ENCODE measurements at regions not wholly inside any gene's neighbourhood (a gene's known extent, or its start where the extent isn't known, plus 50 kb on each side); places are given as distances from the start of the nearest gene placed in this dataset.
"Not testable (repeated sequence)": the region's sequence is repeated elsewhere in the genome, so short reads cannot be mapped to it uniquely, and the experiment has no call there.

DNA sequence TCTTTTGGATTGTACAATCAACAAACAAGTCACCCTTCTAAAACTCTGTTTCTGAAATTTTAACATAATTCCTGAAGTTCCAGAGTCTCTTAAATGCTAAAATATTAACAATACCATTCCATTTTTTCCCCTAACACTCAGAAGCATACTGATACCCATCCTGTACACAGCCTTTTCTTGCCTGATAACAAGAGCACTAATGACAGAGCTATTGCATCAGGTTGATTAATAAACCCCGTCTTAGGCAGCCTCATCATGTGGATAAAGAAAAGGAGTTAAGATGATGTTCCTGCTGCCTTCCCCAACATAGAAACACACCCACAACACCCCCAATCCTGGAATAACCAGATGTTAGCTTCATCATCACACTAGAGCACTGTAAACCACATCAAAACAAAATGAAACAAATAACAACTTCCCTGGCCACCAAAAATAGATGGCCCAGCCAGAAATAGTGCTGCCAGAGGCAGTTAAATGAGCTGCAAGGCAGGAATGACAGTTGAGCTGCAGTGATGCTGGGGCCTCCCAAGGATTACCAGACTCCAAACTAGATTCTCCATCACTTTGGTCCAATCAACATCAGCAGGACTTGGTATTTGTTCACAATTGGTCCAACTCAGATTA lies 93.8 kb upstream of the NBPF26 start:
- H3K9me3 Mint-ChIP-seq; intact Hi-C loops (cut with micrococcal nuclease); H3K4me1 Mint-ChIP-seq (ENCODE audit: low read depth); DNase-seq; H3K36me3 Mint-ChIP-seq (ENCODE audit: low read depth); CTCF ChIA-PET; H3K4me3 Mint-ChIP-seq; H3K27me3 Mint-ChIP-seq (ENCODE audit: low read depth); H3K27ac Mint-ChIP-seq: not testable (repeated sequence)

DNA sequence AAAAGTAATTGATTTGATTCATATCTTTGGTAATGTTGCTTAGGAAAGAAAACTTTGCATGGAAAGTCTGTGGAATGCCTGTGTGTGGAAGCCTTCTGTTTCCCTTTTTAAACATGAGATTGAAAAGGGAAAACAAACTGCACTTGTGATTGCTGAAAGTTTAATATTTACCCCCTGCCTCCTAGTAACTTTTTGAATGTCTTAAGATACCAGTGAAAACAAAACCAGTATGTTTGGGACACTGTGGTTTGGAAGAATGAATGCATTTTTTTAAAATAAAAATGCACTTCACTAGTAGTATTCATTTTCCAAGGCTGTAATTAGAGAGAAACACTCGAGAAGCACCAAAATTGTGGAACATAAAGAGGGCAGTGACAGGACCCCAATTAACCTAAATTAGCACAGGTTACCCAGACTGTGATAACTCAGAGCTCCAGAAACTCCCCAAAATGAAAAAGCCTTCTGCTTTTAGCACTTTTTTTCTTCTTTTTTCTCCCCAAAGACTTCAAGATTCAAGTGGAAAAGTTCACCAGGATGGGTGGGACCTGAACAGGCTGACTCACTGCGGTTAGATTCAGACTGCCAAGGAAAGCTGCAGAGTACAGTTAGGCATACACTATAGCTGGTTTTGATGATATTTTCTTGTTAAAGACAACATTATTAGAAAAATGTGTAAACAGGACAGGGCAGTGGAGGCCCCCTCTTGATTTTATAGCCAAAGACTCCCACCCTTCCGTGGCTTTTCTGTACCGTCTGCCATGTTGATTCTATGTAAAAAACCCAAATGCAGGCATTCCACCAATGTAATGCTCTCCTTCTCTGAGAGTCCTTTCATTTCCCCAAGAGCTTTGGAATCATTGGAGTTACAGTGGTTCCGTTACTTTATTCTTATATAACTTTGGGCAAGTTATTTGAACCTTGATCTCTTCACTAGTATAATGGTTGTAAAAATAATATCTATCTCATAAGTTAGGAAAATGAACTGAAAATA lies 88.6 kb upstream of the NBPF26 start:
- H3K4me3 Mint-ChIP-seq; H3K36me3 Mint-ChIP-seq (ENCODE audit: low read depth); intact Hi-C loops (cut with micrococcal nuclease); H3K4me1 Mint-ChIP-seq (ENCODE audit: low read depth); DNase-seq; H3K27me3 Mint-ChIP-seq (ENCODE audit: low read depth); CTCF ChIA-PET; H3K27ac Mint-ChIP-seq; H3K9me3 Mint-ChIP-seq: not testable (repeated sequence)

DNA sequence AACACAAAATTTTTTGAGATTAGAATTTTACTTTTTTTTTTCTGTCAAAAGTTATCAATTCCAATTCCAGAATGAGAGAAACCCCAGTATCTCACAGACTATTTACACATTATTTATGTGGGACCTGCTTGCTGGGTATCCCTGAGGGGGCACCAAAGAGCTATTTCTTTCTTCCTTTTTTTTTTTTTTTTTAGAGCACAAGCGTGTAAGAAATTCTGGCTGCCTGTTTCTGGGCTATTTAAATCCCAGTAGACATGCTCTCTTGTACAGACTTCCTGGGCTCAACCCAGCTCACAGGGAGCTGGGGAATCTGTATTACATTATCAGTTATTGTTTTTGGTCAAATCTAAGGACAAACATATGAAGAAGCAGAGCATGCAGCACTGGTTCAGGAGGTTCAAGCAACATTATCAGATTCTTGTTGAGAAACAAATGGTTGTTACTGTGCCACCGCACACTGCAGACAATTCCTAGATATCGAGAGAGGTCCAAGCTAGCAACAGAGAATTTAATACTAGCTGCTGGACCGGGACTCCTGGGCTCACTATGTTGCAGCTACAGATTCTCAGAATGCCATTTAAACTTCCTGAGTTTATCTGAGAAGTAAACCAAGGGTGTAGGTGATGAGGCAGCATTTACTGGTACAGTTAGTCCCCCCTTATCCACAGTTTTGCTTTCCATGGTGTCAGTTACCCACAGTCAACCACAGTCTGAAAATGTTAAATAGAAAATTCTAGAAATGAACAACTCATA lies 83.3 kb upstream of the NBPF26 start:
- H3K27me3 Mint-ChIP-seq (ENCODE audit: low read depth); intact Hi-C loops (cut with micrococcal nuclease); H3K4me1 Mint-ChIP-seq (ENCODE audit: low read depth); DNase-seq; H3K27ac Mint-ChIP-seq; CTCF ChIA-PET; H3K4me3 Mint-ChIP-seq; H3K9me3 Mint-ChIP-seq; H3K36me3 Mint-ChIP-seq (ENCODE audit: low read depth): not testable (repeated sequence)

DNA sequence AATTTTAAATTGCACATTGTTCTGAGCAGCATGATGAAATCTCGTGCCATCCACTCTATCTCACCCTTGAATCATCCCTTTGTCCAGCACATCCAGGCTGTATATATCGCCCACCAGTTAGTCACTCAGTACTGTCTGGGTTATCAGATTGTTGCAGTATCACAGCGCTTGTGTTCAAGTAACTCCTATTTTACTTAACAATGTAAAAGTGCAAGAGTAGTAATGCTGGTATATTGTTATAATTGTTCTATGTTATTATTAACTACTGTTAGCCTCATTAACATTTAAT lies 82.8 kb upstream of the NBPF26 start:
- intact Hi-C loops (cut with micrococcal nuclease); H3K27me3 Mint-ChIP-seq (ENCODE audit: low read depth); H3K4me3 Mint-ChIP-seq; H3K27ac Mint-ChIP-seq; H3K36me3 Mint-ChIP-seq (ENCODE audit: low read depth); H3K4me1 Mint-ChIP-seq (ENCODE audit: low read depth); CTCF ChIA-PET; DNase-seq; H3K9me3 Mint-ChIP-seq: not testable (repeated sequence)

DNA sequence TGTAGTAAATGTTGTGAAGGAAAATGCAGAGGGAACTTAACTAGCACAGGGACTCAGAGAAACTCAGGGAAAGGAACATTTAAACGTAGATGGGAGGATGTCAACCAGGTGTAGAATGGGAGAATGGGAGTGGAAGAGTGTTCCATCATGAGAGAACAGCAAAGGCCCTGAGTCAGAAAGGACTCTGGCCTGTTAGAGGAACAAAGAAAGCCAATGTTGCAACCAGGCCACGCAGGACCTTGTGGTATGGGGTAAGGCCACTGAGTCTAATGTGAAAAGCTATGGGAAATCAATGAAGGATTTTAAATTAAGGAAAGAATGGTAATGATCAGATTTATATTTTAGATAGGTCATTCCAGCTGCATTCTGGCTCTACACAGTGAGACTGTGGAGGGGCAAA lies 76.6 kb upstream of the NBPF26 start:
- H3K9me3 Mint-ChIP-seq; H3K27me3 Mint-ChIP-seq (ENCODE audit: low read depth); H3K4me3 Mint-ChIP-seq; intact Hi-C loops (cut with micrococcal nuclease); H3K27ac Mint-ChIP-seq; CTCF ChIA-PET; H3K4me1 Mint-ChIP-seq (ENCODE audit: low read depth); H3K36me3 Mint-ChIP-seq (ENCODE audit: low read depth); DNase-seq: not testable (repeated sequence)

DNA sequence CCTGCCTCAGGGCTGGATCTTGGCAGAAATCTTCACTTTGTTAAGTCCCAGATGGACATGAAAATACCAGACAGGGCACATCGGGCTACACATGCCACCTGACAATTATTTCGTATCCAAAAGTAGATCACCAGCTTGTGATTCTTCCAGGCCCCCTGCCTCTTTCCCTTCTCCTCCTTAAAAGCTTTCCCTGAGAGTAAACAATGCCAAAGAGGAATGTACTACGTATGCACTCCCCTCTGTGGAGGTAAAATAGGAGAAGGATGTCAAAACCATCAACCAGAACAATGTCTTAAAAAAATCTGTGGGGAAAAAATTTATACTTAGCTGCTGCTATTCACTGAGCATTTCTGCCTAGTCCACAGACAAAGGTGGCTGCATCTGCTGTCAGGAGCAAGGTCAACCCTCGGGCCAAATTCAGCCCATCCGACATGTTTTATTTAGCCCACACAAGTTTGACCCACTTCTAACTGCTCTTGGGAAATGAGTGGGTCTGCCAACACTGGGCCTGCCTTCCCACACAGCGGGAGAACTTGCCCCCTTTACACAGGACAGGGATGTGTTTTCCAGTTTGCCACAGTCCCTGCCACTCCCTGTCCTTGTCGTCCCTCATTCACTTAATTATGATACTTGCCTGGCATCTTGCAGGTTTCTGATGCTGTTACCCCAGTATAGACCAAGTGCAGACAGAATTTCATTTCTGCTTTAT lies 74.7 kb upstream of the NBPF26 start:
- H3K4me1 Mint-ChIP-seq (ENCODE audit: low read depth); intact Hi-C loops (cut with micrococcal nuclease); H3K36me3 Mint-ChIP-seq (ENCODE audit: low read depth); DNase-seq; H3K9me3 Mint-ChIP-seq; CTCF ChIA-PET; H3K27me3 Mint-ChIP-seq (ENCODE audit: low read depth); H3K4me3 Mint-ChIP-seq; H3K27ac Mint-ChIP-seq: not testable (repeated sequence)

DNA sequence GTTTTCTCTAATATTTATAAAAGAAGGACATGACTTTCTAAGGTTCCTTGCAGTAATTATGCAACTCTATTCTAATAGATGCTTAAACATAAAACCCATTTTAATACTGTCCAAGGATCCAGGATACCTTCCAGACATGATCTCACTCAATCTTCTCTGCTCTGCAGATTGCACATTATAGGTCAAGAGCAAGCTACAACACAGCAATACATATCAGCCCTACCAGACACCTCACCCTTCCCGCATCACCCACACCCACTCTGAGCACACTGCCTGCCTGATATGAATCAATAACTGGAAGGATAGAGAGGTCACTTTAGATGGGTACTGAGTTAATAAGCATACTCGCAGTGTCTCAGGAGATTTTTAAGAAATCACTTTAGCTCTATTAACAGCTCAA lies 74.0 kb upstream of the NBPF26 start:
- H3K36me3 Mint-ChIP-seq (ENCODE audit: low read depth); CTCF ChIA-PET; H3K27ac Mint-ChIP-seq; intact Hi-C loops (cut with micrococcal nuclease); H3K4me3 Mint-ChIP-seq; H3K27me3 Mint-ChIP-seq (ENCODE audit: low read depth); H3K9me3 Mint-ChIP-seq; DNase-seq; H3K4me1 Mint-ChIP-seq (ENCODE audit: low read depth): not testable (repeated sequence)

DNA sequence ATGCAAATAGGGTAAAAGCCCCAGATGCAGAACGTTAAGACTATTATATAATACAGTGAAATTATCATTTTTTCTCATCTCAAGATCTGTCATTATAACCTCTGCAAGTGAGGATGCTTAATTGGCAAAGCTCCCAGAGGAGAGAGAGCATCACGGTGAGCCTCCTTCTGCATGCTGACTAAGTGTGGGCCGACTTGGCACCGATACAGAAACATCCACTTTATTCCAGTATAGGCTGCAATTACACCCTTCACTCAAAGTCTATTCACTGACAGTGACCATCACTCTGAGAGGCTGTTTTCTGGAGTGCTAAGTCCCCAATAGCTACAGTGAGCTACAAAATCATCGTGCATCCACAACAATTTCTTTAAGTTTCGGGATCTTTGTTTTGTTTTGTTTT lies 69.6 kb upstream of the NBPF26 start:
- H3K36me3 Mint-ChIP-seq (ENCODE audit: low read depth); H3K4me3 Mint-ChIP-seq: not testable (repeated sequence)

DNA sequence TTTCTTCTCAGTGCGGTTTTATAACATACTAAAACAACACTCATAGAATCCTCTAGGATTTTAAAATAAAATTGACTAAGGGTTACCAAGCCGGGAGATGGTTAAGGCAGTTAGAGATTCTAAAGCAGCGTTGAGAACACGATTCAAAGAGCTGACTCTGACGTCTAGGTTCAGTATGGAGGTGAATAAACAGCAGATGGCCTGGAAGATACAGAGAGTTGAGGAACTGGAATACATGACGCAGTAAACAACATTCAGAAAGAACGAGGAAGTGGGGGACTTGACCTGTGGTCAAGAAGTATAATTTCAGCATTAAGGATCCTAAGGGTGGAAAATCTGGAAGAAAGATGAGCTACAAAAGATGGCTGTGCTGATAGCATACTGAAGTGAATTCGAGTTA lies 68.4 kb upstream of the NBPF26 start:
- intact Hi-C loops (cut with micrococcal nuclease); H3K36me3 Mint-ChIP-seq (ENCODE audit: low read depth); DNase-seq; H3K27me3 Mint-ChIP-seq (ENCODE audit: low read depth); H3K4me1 Mint-ChIP-seq (ENCODE audit: low read depth); H3K9me3 Mint-ChIP-seq; H3K4me3 Mint-ChIP-seq; CTCF ChIA-PET; H3K27ac Mint-ChIP-seq: not testable (repeated sequence)

More for the DNA sequence above, 69.6 kb upstream of the NBPF26 start:
- H3K27ac Mint-ChIP-seq; intact Hi-C loops (cut with micrococcal nuclease); DNase-seq; CTCF ChIA-PET; H3K27me3 Mint-ChIP-seq (ENCODE audit: low read depth); H3K9me3 Mint-ChIP-seq; H3K4me1 Mint-ChIP-seq (ENCODE audit: low read depth): not testable (repeated sequence)

DNA sequence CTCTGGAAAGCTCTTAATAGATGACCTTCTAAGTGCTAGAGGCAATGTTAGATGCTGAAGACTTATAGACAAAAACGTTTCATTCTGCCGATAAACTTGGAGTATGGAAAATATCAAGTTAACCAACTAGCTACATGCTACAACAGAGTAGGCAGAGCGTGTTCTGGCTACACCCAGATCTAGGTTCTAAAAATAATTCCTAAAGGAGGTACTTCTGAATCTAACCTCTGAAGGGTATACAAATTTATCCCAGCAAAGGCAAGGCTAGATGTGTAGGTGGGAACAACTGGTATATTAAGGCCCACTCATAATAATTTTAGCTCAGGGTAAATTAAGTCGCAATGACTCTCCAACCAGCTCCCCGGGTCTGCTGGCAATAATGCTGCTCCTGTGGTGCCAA lies 67.6 kb upstream of the NBPF26 start:
- H3K27me3 Mint-ChIP-seq (ENCODE audit: low read depth); intact Hi-C loops (cut with micrococcal nuclease); H3K4me3 Mint-ChIP-seq; H3K27ac Mint-ChIP-seq; H3K9me3 Mint-ChIP-seq; H3K36me3 Mint-ChIP-seq (ENCODE audit: low read depth); H3K4me1 Mint-ChIP-seq (ENCODE audit: low read depth); CTCF ChIA-PET; DNase-seq: not testable (repeated sequence)

DNA sequence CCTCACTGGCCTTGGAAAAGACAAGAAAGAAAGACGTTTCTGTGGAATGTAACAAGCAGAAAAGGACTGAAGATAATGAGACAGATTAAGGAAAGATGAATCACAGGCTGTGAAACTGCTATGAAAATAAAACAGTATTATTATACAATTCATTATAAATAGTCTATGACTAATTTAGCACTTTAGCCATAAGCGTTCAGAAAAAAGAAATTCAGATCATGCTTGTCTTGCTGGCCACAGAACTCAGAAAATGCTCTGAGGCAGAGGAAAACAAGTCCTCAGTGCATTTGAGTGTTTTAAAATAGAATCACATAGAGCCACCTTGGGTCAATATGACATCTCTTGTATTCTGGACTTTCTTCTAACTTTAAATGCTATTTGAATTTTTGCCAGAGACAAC lies 65.9 kb upstream of the NBPF26 start:
- CTCF ChIA-PET; H3K27ac Mint-ChIP-seq; H3K4me3 Mint-ChIP-seq; H3K36me3 Mint-ChIP-seq (ENCODE audit: low read depth); H3K27me3 Mint-ChIP-seq (ENCODE audit: low read depth); intact Hi-C loops (cut with micrococcal nuclease); H3K4me1 Mint-ChIP-seq (ENCODE audit: low read depth); H3K9me3 Mint-ChIP-seq; DNase-seq: not testable (repeated sequence)

DNA sequence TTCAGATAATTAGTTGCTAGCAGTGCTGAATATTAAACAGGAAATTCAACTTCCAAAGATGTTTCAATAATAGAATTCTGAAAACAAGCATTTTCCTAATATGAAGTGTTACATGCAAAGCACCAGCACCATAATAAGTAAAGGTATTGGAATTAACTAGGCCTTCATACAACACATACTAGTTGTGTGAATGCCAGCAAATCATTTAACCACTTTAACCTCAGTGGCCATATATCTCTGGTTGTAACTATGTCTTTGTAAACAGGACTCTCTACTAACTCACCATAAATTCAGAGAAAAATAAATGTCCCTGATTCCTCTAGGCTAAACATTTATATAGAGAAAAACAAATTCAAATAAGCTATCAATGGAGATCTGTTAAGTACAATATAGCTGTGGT lies 65.1 kb upstream of the NBPF26 start:
- H3K27me3 Mint-ChIP-seq (ENCODE audit: low read depth); H3K27ac Mint-ChIP-seq; intact Hi-C loops (cut with micrococcal nuclease); H3K36me3 Mint-ChIP-seq (ENCODE audit: low read depth); H3K9me3 Mint-ChIP-seq; H3K4me1 Mint-ChIP-seq (ENCODE audit: low read depth); H3K4me3 Mint-ChIP-seq; DNase-seq; CTCF ChIA-PET: not testable (repeated sequence)
